ENCODE measurements at regions not wholly inside any gene's neighbourhood (a gene's known extent, or its start where the extent isn't known, plus 50 kb on each side); places are given as distances from the start of the nearest gene placed in this dataset.

DNA sequence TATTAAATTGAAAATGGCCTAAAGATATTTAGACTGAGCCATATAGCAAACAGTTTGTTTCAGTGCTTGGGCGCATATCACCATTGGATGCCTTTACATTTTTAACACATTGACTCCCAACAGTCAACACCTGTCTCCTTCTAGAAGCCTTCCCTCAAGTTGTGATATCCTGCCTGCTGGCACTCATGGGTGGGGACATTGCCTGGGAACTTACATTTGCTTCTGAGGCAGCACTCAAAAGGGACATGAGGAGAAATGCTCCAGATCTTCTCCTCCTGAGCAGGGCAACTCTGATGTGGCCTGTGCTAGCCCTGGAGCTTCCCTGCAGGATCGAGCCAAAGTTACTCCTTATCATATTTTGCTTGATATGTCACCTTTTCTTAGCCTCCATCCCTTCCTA lies 392.2 kb downstream of the CDH7 start:
- no peak for DNase-seq (ENCODE audit: low read depth, low spot score)

- DNase-seq (ENCODE audit: low read depth, low spot score), result no peak
Observed at GRCh38 chr18:66141716-66142115, 390.9 kb downstream of the CDH7 start.

- DNase-seq (ENCODE audit: low read depth, low spot score), result no peak
Observed at GRCh38 chr18:66138642-66139041, 387.8 kb downstream of the CDH7 start.

DNA sequence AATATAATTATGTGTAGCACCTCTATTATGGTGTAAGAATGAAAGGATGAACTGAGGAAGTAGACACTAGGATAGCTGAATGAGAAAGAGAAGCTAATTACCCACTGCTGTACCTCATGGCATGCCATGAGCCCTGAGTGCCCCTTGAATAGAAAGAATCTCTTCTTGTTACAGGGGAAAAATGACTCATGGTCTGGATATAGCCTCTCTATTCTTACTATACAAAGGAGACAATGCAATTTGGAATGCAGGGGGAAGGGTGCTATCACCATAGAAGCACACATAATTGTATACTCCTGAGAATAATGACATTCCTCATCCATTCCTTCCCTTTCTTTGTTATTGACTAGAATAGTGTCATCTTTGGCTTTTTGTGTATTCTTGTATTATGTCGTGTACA lies 385.2 kb downstream of the CDH7 start:
- no peak for DNase-seq (ENCODE audit: low read depth, low spot score)

DNA sequence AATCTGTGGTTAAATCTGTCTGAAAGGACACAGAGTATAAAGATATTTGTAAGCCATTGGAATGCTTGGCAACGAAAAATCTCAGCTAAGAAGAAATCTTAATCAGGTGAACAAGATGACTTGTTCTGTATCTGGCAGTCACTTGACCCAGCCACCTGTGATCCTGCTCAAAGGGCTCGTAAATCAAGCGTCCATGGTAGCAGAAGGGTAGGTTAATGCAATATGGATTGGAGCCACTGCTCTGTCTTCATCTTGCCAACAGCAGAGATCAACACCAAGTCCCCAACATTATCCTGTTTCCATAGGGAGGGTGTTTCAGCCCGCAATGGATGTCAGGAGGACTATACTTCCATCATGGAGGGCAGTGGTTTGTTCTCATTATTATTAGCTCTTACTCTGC lies 378.4 kb downstream of the CDH7 start:
- DNase-seq (ENCODE audit: low read depth, low spot score), result no peak

DNA sequence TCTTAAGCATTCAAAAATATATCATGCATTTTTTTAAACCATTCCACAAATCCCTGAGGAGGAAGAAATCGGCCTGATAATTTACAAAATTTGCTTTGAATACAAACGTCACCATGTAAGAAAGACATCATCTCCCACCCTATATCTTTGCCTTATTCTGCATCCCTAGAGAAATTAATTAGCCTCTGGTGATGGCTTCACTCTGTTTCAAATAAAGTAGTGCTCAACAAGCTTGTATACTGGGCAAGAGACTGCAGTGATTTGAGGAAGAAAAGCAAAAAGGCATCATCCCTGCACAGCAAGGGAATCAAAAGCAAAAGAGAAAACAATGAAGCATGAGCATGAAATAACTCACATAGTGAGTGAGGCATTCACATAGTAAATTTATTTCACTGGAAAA lies 375.5 kb downstream of the CDH7 start:
- no peak for DNase-seq (ENCODE audit: low read depth, low spot score)

DNA sequence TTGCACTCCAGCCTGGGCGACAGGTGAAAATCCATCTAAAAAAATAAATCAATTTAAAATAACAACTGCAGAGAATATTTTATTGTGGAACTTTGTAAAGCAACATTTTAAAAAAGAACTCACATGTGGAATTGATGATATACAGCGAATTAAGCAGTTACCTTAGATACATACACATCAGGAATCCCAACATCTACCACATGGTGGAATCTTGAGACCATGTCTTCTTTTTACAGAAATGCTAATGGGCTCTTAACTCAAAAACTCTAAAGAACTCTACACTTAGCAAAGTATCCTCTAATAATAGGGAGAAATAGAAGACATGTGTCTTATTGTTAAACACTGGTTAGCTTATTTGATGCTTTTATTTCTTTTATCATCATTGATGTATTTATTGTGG lies 373.6 kb downstream of the CDH7 start:
- no peak for DNase-seq (ENCODE audit: low read depth, low spot score)

DNA sequence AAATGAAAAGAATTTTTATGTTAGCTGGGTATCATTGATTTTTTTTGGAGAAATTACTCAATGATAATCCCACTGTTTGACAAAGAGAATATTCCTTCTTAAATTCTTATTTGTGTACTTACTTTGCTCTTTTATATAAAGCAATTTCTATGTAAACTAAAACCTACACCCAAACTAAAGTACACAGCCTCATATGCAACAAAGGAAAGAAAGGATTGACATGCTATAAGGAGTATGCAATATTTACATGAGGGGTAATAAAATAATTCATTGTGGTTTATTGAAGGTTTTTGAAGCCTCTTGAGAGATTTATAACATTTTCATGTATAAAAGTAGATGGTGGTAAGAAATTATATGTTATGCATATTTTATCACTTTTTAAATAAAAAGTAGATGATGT lies 368.5 kb downstream of the CDH7 start:
- no peak for DNase-seq (ENCODE audit: low read depth, low spot score)

DNA sequence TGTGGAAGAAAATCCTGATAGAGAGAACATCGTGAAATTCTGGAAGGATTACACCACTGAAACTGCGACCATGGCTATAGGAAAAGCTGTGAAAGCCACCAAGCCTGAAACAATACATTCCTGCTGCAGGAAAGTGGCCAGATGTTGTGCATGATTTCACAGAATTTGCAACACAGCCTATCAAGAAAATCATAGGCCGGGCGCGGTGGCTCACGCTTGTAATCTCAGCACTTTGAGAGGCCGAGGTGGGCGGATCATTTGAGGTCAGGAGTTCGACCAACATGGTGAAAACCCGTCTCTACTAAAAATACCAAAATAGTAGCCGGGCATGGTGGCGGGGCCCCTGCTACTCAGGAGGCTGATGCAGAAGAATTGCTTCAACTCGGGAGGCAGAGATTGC lies 360.2 kb downstream of the CDH7 start:
- no peak for DNase-seq (ENCODE audit: low read depth, low spot score)

DNA sequence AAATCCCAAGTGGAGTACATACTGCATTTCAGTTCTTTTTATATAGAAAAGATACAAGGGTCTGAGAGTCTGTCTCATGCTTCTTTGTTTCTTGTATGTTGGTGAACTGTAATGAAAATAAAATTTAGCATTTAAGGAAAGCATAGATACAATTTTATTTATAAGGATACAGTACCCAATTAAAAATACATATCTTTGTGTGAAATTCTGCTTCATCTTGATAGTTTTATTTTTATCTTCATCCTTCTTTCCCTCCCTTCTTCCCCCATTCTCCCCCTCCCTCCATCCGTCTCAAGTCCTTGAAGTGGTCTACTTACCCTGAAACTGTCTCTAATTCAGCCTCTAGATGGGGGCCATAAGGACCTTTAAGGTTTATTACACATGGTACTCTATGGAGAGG lies 359.8 kb downstream of the CDH7 start:
- DNase-seq (ENCODE audit: low read depth, low spot score), result no peak

- DNase-seq (ENCODE audit: low read depth, low spot score), result no peak
Observed at GRCh38 chr18:66109981-66110380, 359.2 kb downstream of the CDH7 start.

GRCh38 chr18:66107546-66107945 lies 356.7 kb downstream of the CDH7 start:
- no peak for DNase-seq (ENCODE audit: low read depth, low spot score)

GRCh38 chr18:66105016-66105415 lies 354.2 kb downstream of the CDH7 start:
- DNase-seq (ENCODE audit: low read depth, low spot score), result no peak

DNA sequence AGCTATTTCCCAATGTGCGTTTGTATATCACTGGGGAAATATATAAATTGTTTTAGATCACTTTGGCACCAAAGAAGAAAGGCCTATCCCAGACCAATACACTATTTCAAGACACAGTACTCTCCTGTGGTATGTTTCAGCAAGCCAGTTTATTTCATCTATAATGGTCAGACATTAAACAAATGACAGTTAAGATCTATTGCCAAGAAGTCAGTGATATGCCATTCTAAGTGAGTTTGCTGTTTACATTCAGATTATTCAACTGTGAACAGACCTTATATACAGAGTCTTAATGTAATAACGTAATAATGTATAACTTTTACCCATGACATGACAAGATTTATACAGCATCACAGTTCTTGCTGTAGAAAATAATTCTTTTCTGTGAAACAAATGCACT lies 352.7 kb downstream of the CDH7 start:
- DNase-seq (ENCODE audit: low read depth, low spot score), result no peak

DNA sequence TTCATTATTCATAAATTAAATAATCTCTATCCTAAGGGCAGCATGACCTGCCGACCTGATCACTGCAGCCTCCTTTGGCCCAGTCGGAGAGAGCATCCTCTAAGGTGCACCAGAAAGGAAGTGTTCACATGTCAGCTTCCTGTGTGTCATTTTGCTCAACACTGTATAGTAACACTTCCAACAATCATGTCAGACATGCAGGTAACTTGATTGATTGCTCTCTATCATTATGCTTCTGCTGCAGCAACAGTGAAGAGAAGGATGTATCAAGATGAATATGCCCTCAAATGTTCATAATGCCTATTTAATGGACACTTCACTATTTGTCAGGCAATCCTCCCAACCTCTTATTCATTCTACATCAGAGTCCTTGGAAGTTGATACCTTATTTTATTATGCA lies 332.3 kb downstream of the CDH7 start:
- DNase-seq (ENCODE audit: low read depth, low spot score), result no peak

DNA sequence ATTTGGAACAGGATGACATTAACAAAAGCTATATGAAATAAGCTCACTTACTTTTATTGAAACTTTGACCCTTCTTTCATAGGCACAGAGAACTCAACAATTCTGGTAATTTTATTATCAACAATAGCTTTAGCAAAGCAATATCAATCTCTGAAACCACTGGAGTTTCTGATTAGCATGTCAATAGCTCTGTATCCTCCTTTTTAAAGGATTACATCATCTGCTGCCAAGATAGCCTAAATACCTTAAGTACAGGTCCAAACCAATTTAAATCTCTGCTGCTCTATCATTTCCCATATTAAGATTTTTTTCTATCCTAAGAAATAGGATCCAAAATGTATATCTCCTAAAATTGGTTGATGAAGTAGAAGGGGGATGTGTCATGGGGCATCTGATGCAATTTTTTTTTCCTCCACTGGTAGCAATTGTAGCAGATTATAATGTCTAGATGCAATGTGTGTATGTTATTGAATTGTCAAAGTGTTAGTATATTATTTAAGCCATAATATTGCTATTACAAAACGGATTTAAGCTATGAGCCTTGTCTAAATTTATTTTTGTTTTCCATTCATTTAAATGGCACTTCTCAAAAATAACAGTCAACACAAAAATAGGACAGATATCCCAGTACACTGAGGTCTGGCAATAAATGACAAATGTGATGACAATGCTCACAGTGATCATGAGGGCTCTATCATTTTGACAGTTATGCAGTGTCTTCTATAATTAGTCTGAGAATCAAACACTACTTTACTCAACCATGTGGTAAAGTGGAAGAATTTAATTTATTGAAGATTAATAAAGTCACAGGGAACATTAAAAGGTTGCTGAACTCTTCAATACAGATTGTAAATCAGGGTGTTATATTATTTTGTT lies 328.4 kb downstream of the CDH7 start:
- DNase-seq (ENCODE audit: low read depth, low spot score), result no peak

- DNase-seq (ENCODE audit: low read depth, low spot score), result no peak
Observed at GRCh38 chr18:66077066-66077465, 326.3 kb downstream of the CDH7 start.

DNA sequence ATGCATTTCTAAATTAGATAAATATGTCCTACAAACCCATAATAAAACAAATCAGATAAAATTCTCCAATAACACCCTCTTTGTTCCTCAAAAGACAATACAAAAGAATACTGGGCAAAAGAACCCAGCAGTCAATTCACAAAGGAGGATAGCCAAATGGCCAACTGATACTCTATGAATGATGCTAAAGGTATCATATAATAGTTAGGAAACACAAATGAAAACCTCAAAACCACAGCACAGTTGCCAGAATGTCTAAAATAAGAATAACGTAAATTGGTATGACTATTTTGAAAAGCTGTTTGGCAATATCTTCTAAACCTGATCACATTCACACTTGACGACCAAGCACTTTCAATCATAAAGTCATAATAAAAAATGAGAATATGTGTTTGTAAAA lies 315.4 kb downstream of the CDH7 start:
- no peak for DNase-seq (ENCODE audit: low read depth, low spot score)

GRCh38 chr18:66048406-66048805 lies 297.6 kb downstream of the CDH7 start:
- no peak for DNase-seq (ENCODE audit: low read depth, low spot score)

GRCh38 chr18:66046032-66046602 lies 295.3 kb downstream of the CDH7 start:
- no peak for DNase-seq (ENCODE audit: low read depth, low spot score)

- DNase-seq (ENCODE audit: low read depth, low spot score), result no peak
Observed at GRCh38 chr18:66043009-66043408, 292.2 kb downstream of the CDH7 start.

DNA sequence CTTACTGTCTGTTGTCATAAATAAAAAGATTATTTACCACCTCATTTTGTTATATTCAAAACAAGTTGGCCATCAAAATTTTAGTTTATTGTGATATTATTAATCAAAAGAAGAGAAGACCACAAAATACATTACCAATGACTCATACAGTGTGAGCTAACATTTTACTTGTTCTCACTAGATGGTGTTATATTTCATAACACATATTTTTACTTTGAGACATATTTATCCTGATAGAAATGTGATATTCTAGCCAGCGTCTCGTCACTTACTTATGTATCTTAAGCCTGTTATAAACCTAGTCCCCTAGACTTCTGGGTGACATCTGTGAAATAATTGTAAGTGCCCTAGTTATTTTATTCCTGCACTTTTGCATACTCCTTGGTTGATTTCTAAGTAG lies 263.2 kb downstream of the CDH7 start:
- no peak for DNase-seq (ENCODE audit: low read depth, low spot score)

DNA sequence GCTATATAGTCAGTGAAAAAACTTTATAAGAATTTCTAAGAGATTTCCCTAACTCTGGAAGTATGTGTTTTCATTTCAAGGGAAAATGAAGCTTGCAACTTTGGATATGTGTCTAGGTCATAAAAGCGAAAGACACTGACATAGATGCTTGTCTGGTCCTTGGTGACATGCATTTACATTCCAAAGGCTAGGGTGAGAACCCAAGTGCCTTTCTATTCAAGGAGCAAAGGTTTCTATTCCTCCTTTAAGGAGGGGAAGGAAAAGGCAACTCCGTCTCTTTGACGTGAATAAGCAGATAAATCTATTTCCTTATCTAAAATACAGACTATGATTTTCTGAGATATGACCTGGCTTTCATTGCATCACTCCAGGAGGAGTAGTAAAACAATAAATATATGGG lies 261.1 kb downstream of the CDH7 start:
- DNase-seq (ENCODE audit: low read depth, low spot score), result no peak
